Keratinocyte (primary cell): ENCODE measurements at regions not wholly inside any gene's neighbourhood (a gene's known extent, or its start where the extent isn't known, plus 50 kb on each side); places are given as distances from the start of the nearest gene placed in this dataset.

Source experiments
- CTCF ChIP-seq, 3 experiments: IDR thresholded peaks in 1 of 3; conservative IDR thresholded peaks in 1 of 3; optimal IDR thresholded peaks in 1 of 3; 2 replicates in 2 of 3; 3 replicates in 1 of 3; pipeline versions ENCODE3 to v1.5.1; 2011; ENCODE audit warnings: low read length in 3 of 3, mild to moderate bottlenecking in 3 of 3, moderate library complexity in 2 of 3, control low read depth in 1 of 3, inconsistent platforms in 1 of 3; ENCODE audit not compliant: insufficient read depth in 2 of 3; ENCODE audit errors: extremely low read depth in 1 of 3
- EZH2 ChIP-seq: IDR thresholded peaks from one replicate; pipeline ENCODE4 v1.6.1; 2012; ENCODE audit warnings: inconsistent platforms, mild to moderate bottlenecking, low read length, moderate library complexity

- TF ChIP-seq CTCF (optimal IDR thresholded peaks at IDR 0.05 in 1 of 3, IDR thresholded peaks at IDR 0.05 in 1 of 3, conservative IDR thresholded peaks at IDR 0.05 in 1 of 3; ENCODE audit: extremely low read depth in 1 of 3, insufficient read depth in 2 of 3, low read length in 3 of 3) (no peak), EZH2 (no peak)
Observed at GRCh38 chr9:2359891-2360471, 261.6 kb upstream of the VLDLR start.
